T-helper 17 cell (primary cell): ENCODE measurements at regions not wholly inside any gene's neighbourhood (a gene's known extent, or its start where the extent isn't known, plus 50 kb on each side); places are given as distances from the start of the nearest gene placed in this dataset.
"Not testable (repeated sequence)": the region's sequence is repeated elsewhere in the genome, so short reads cannot be mapped to it uniquely, and the experiment has no call there.

Experiments
- ATAC-seq: fragments of 150-1000 bp; cut with Tn5 transposase; 2 replicates; pipeline ENCODE4 v1.10.0; 2021; ENCODE audit warnings: mild to moderate bottlenecking, moderate library complexity
- DNase-seq, 3 donors: peaks; one replicate each; pipeline versions ENCODE4 v3.0.0 to v3.0.0-alpha.2; 2020 to 2021
- H3K9me3 ChIP-seq: one replicate; pipeline ENCODE4 v1.7.0; 2013; ENCODE audit warnings: low read length, mild to moderate bottlenecking; ENCODE audit not compliant: control insufficient read depth, poor library complexity, severe bottlenecking
- H3K27ac Mint-ChIP-seq: one replicate; pipeline ENCODE4 v1.8.0; 2022; ENCODE audit warnings: mild to moderate bottlenecking, moderate library complexity, mixed read lengths
- H3K27me3 Mint-ChIP-seq: one replicate; pipeline ENCODE4 v1.8.0; 2022; ENCODE audit warnings: mixed read lengths
- H3K36me3 Mint-ChIP-seq: one replicate; pipeline ENCODE4 v1.8.0; 2022; ENCODE audit warnings: low read depth, mixed read lengths
- H3K4me1 Mint-ChIP-seq: one replicate; pipeline ENCODE4 v1.8.0; 2022; ENCODE audit warnings: mild to moderate bottlenecking, mixed read lengths
- H3K4me3 Mint-ChIP-seq: one replicate; pipeline ENCODE4 v1.8.0; 2022; ENCODE audit warnings: mild to moderate bottlenecking, moderate library complexity, mixed read lengths

DNA sequence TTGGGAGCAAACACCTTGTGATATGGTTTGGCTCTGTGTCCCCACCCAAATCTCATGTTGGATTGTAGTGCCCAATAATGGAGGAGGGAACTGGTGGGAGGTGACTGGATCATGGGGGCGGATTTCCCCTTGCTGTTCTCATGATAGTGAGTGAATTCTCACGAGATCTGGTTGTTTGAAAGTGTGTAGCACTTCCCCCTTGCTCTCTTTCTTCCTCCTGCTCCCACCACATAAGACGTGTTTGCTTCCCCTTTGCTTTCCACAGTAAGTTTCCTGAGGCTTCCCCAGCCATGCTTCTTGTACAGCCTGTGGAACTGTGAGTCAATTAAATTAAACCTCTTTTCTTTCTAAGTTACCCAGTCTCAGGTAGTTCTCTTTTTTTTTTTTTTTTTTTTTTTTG lies 366.3 kb downstream of the RRAGC start:
- Mint-ChIP-seq H3K4me1 (peaks cover 11% of the 10 kb centered on the region), H3K27me3 (peaks cover 41% of the 10 kb centered on the region)
- H3K36me3 Mint-ChIP-seq, ATAC-seq, DNase-seq, H3K4me3 Mint-ChIP-seq, H3K27ac Mint-ChIP-seq, H3K9me3 ChIP-seq: not testable (repeated sequence)

DNA sequence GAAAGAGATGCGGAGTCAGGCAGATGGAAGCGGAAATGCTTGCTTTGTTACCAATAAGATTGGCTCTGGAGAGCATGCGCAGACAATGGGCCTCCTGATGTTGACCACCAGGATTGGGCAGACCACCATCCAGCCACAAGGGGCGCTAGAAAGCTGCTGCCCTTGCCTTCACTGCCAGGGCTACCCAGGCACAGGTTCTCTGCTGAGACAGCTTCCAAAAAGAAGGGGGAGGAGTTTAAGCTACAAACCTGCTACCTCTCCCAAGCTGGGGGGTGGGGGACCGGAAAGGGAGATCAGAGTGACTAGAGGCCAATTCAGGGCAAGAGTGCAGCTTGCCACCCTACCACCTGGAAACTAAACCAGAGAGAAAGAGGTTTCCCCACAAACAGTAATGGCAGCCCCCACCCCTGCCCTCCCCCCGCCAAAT lies 369.7 kb downstream of the RRAGC start:
- H3K4me3 Mint-ChIP-seq, result no peak overlapping the region
- H3K4me1 Mint-ChIP-seq, result peaks cover 8% of the 10 kb centered on the region
- H3K36me3 Mint-ChIP-seq, result peaks cover 3% of the 10 kb centered on the region
- no peak for ATAC-seq
- peaks cover 65% of the 10 kb centered on the region for H3K27me3 Mint-ChIP-seq
- no peak overlapping the region for H3K27ac Mint-ChIP-seq
- DNase-seq, result peak in 1 of 3 donors; percentile 19
- no peaks in the 10 kb centered on the region for H3K9me3 ChIP-seq

GRCh38 chr1:38488162-38488898 lies 371.2 kb downstream of the RRAGC start:
- Mint-ChIP-seq H3K4me1 (peaks cover 11% of the 10 kb centered on the region), H3K27ac (no peak overlapping the region), H3K27me3 (peaks cover 80% of the 10 kb centered on the region), H3K36me3 (peaks cover 5% of the 10 kb centered on the region), H3K4me3 (no peak overlapping the region)
- no peaks in the 10 kb centered on the region for H3K9me3 ChIP-seq
- no peak for DNase-seq
- ATAC-seq, result no peak

- Mint-ChIP-seq H3K4me1 (peaks cover 7% of the 10 kb centered on the region), H3K4me3 (no peak overlapping the region), H3K36me3 (peaks cover 5% of the 10 kb centered on the region), H3K27ac (no peak overlapping the region), H3K27me3 (peaks cover 75% of the 10 kb centered on the region)
- DNase-seq (no peak), ATAC-seq (no peak)
- no peaks in the 10 kb centered on the region for H3K9me3 ChIP-seq
These were observed 372.2 kb downstream of the RRAGC start for GRCh38 chr1:38487396-38487795.

DNA sequence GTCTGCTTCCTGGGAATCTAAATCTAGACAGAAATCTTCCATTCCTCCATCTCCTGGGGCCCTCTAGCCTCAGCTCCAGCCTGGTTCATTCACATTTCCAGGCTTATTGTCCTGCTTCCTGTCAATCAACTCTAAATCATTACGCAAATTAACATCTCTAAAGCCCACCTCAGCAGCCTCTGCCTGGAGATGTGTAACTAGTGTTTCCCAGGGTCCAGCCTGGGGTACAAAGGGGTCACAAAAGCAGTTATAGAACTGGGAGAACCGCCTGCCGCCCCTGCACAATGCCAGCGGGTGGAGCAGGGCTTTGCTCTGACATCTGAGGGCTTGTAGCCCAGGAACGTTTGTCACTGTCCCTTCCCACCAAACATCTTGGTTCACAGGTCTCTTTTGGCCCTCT lies 373.5 kb downstream of the RRAGC start:
- H3K9me3 ChIP-seq, result no peaks in the 10 kb centered on the region
- Mint-ChIP-seq H3K4me1 (peaks cover 6% of the 10 kb centered on the region), H3K36me3 (peaks cover 8% of the 10 kb centered on the region), H3K27me3 (peaks cover 76% of the 10 kb centered on the region), H3K27ac (no peak overlapping the region), H3K4me3 (no peak overlapping the region)
- DNase-seq (no peak), ATAC-seq (no peak)

GRCh38 chr1:38481871-38482826 lies 377.4 kb downstream of the RRAGC start:
- H3K36me3 Mint-ChIP-seq, result peaks cover 8% of the 10 kb centered on the region
- peak overlapping the region; percentile 3 for H3K27ac Mint-ChIP-seq
- H3K9me3 ChIP-seq, result peaks cover 5% of the 10 kb centered on the region
- peaks cover 68% of the 10 kb centered on the region for H3K27me3 Mint-ChIP-seq
- ATAC-seq (no peak), DNase-seq (no peak)
- peaks cover 3% of the 10 kb centered on the region for H3K4me1 Mint-ChIP-seq
- no peak overlapping the region for H3K4me3 Mint-ChIP-seq

DNA sequence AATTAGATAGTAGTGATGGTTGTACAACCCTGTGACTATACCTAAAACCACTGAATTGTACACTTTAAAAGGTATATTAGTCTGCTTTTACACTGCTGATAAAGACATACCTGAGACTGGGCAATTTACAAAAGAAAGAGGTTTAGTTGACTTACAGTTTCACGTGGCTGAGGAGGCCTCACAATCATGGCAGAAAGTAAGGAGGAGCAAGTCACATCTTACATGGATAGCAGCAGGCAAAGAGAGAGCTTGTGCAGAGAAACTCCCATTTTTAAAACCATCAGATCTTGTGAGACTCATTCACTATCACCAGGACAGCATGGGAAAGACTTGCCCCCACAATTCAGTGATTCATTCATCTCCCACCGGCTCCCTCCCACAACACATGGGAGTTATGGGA lies 379.9 kb downstream of the RRAGC start:
- H3K27ac Mint-ChIP-seq, DNase-seq, ATAC-seq, H3K4me3 Mint-ChIP-seq, H3K9me3 ChIP-seq, H3K36me3 Mint-ChIP-seq: not testable (repeated sequence)
- peaks cover 63% of the 10 kb centered on the region for H3K27me3 Mint-ChIP-seq
- H3K4me1 Mint-ChIP-seq, result peaks cover 11% of the 10 kb centered on the region

GRCh38 chr1:38477811-38478210 lies 381.8 kb downstream of the RRAGC start:
- no peak for ATAC-seq
- Mint-ChIP-seq H3K4me3 (no peak overlapping the region), H3K36me3 (peaks cover 3% of the 10 kb centered on the region), H3K27me3 (peaks cover 65% of the 10 kb centered on the region), H3K4me1 (peaks cover 12% of the 10 kb centered on the region), H3K27ac (no peak overlapping the region)
- DNase-seq, result no peak
- H3K9me3 ChIP-seq, result peaks cover 5% of the 10 kb centered on the region

- peaks cover 5% of the 10 kb centered on the region for H3K9me3 ChIP-seq
- Mint-ChIP-seq H3K4me3 (no peak overlapping the region), H3K27me3 (peaks cover 70% of the 10 kb centered on the region), H3K4me1 (peaks cover 12% of the 10 kb centered on the region), H3K27ac (no peak overlapping the region), H3K36me3 (peaks cover 3% of the 10 kb centered on the region)
- no peak for ATAC-seq
- no peak for DNase-seq
These were observed 382.8 kb downstream of the RRAGC start for GRCh38 chr1:38476850-38477178.

DNA sequence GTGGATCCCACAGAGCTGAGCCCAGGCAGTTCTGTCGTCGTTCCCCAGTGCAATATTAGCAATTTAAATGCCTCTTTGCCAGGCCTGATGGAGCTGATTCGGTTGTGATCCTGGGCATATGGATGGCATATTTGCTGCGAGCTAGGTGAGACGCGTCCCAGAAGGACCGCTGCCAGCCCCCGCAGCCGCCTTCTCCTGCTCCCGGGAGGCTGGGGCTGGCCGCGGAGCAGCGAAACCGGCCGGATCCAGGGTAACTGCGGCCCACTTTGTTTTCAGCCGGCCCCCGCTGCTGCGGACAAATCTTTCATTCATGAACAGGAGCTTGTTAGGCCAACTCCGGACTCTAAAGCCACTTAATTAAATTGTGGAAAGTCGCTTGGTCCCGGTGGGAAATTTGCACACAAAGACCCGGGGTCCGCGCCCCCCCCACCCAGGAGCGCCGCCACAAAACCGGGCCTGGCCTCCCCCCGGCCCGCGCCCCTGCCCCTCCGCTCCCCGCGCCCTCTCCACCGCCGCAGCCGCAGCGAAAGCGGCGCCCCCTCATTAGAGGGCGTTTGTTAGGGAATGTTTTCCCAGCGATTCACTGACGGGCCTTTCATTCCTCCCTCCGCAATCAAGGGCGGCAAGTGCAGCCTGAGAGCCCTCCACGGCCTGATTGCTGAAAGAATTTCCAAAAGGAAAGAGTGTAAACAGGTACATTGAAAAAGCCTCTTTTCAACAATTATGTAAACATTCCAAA lies 383.3 kb downstream of the RRAGC start:
- peaks cover 5% of the 10 kb centered on the region for H3K9me3 ChIP-seq
- ATAC-seq, result no peak
- no peak overlapping the region for H3K4me3 Mint-ChIP-seq
- peaks cover 12% of the 10 kb centered on the region for H3K4me1 Mint-ChIP-seq
- peaks cover 70% of the 10 kb centered on the region for H3K27me3 Mint-ChIP-seq
- H3K36me3 Mint-ChIP-seq, result peaks cover 1% of the 10 kb centered on the region
- DNase-seq, result no peak
- no peak overlapping the region for H3K27ac Mint-ChIP-seq

- peak overlapping the region; percentile 74 for H3K27ac Mint-ChIP-seq
These were observed 384.0 kb downstream of the RRAGC start for GRCh38 chr1:38475624-38476005.

DNA sequence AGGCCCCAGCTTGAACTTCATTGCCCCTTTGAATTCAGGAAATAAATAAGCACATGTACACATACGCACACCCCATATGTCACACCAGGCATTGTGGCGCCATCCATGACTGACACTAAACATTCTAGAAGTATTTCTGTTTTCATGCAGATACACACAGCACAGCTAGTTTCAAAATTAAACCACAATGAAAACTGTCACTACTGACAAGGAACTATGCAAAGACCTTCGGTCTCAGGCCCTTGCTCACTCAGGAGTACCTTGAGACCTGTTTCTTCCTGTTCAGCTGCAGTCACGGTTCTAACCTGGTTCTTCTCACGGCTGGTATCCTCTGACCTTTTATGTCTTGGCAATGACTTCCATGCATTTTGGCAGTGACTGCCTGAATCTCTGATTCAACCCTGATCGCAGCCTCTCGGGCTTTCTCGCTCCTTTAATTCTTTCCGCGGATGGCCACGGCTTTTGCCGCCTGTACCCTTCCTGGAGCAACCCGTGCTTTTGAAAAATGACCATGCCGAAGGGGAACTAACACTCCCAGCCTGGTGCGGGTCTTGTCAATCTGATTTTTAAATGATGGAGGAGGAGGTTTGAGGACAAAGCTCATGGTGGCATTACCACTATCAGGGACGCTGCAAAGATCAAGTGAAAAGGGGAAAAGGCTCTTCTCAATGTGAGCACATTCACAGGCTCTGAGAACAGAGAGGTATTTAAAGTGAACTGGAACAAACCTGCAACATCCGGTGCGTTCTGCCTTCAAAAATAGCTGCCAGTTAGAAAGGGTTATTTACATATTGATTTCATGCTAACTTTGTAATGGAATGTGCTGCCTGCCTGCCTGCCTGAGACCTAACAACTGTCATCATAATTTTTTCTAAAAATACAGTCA lies 384.6 kb downstream of the RRAGC start:
- H3K27ac Mint-ChIP-seq, result peak overlapping the region; percentile 74
- H3K9me3 ChIP-seq, result peaks cover 5% of the 10 kb centered on the region
- H3K27me3 Mint-ChIP-seq, result peaks cover 75% of the 10 kb centered on the region
- peak overlapping the region; percentile 73 for H3K4me3 Mint-ChIP-seq
- ATAC-seq (peak; percentile 83), DNase-seq (no peak)
- H3K4me1 Mint-ChIP-seq, result peaks cover 12% of the 10 kb centered on the region
- H3K36me3 Mint-ChIP-seq, result peaks cover 2% of the 10 kb centered on the region

More at GRCh38 chr1:38475624-38476005, 384.0 kb downstream of the RRAGC start:
- H3K9me3 ChIP-seq, result peaks cover 5% of the 10 kb centered on the region
- no peak for ATAC-seq
- peaks cover 2% of the 10 kb centered on the region for H3K36me3 Mint-ChIP-seq
- H3K27me3 Mint-ChIP-seq, result peaks cover 74% of the 10 kb centered on the region
- DNase-seq, result no peak
- H3K4me1 Mint-ChIP-seq, result peaks cover 12% of the 10 kb centered on the region
- H3K4me3 Mint-ChIP-seq, result peak overlapping the region; percentile 73
